GM21447 (cell line): ENCODE measurements at regions not wholly inside any gene's neighbourhood (a gene's known extent, or its start where the extent isn't known, plus 50 kb on each side); places are given as distances from the start of the nearest gene placed in this dataset.
A peak's percentile ranks its signal among the peaks of the same experiment; 100 is the strongest.

Experiments
- ATAC-seq: cut with Tn5 transposase; IDR thresholded peaks from one replicate; pipeline ENCODE4 v1.9.1; 2021; ENCODE audit not compliant: unreplicated experiment

DNA sequence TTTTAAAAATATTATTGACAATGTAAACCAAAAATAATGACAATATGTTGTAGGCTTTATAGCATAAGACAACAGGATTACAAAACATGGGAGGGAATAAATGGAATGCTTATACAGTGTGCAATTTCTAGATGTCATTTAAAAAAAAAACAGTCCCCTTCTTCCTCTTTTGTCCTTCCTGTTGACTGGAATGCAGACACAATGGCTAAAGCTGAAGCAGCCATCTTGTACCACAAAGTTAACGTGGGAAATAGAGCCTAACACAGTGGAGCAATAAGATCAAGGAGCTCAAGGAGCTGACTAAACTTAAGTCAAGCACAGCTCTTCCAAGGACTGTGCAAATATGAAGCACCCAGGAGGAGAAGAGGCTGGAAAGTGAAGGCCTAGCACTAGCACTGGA, 208.1 kb downstream of the ARHGAP12 start:
- ATAC-seq, result no peak

DNA sequence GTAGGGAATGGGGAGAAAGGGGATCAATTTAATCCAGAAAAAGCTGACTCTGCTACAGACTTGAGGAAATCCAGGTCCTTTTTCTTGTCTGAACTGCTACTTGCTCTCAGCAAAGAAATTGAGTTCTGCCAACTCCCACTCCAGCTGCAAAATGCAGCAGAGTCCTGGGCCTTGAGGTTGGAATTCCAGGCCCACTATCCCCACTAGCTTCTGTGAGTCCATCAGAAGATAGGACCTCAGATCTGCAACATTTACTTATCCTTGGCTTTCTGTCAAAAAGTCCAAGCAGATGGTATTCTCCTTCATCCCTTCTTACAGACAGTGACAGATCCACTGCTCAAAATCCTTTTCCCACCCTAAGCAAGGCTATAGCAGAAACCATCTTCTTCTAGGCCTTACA, 219.2 kb downstream of the ARHGAP12 start:
- ATAC-seq, result no peak

DNA sequence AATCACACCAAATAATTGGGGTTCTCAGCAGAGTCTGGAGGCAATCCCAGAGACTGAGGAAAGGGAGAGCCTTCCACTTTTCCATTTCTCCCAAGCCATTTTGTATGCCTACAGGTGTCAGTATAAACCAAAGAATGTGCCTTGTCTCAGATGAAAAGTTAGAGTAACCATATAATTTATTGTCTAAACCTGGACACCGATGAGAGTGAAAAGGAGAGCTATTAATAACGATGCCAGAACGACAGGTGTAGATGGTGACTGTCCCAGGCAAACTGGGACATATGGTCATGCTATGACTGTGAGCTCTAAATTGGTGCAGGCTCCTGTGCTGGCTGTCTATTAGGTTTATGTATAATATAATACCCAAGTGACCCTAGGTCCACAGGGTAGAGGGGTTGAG, 219.6 kb downstream of the ARHGAP12 start:
- no peak for ATAC-seq

DNA sequence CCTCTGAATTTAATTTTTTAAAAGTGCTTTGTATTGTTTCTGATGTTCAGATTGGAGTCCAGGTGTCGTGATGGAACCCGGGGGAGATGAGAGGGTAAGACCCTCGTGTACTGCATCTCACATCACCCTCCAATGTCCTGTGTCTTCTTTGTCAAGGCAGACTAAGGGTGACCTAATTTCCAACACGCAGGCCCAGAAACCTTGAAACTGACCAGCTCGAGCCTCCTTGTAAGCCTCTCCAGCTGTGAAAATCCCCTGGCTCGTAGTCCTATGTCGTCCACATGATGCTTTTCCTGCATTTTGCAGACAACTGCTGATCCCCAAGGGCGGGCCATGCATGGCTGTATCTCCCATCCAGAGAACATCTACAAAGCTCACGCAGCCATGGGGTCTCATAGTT, 220.2 kb downstream of the ARHGAP12 start:
- ATAC-seq, result no peak

DNA sequence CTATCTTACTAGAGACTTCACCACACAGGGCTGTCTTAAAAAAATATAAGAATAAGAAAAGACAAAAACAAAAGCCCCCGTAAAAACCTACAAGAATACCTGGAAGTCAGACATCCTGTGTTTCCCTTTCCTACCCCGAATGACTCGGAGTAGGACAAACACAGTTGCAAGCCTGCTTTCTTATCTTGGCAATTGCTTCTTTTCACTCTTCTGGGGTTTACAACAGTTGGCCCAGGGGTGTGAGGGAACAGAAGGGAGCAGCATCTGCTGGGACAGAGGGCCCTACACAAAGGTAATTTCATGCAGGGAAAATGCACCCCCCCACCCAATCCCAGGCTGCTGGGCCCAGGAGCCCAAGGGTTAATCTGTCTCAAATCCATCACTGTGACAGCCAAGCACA, 220.6 kb downstream of the ARHGAP12 start:
- ATAC-seq, result peak; percentile 5

DNA sequence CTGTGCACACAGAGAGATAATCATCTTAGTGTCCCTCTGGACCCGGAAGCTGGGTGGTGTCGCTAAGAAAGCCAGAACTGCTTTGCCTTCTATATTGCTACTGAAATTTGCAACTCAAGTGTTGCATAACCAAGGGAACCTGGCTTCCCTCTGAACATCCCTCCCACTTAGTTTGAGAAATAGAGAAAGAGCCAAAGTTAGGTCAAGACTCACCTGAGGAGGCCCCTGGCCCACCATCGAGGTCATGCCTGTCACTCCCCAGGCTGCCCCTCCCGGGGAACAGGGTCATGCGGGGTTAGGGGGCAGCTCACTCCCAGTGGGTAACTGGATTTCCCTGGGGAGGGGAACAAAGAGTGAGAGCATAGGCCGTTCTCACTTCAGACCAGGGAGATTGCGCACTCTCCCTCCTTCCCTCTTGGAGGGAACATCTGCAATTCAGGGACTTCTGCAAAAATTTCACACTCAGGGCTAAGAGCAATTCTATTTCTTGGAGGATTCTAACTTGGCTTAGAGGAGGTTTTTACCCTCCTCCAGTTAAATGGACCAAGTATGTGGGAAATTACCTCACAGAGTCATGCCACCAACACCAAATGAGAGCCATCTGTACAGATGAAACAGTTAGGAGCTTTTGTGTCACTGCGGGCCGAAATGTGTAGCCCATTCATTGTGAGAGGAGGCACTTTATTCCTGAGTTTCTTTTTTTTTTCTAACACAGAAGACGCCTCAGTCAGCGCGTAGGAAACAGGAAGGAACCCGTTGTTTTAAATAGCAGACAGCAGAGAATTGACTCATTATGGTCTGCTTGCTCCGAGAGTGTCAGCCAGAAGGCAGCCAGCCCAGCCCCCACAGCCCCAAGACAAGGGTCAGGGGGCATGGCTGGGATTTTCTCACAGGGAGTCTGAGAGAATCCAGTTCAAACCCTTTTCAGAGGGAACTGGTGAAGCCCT, 221.3 kb downstream of the ARHGAP12 start:
- peak; percentile 89 for ATAC-seq

DNA sequence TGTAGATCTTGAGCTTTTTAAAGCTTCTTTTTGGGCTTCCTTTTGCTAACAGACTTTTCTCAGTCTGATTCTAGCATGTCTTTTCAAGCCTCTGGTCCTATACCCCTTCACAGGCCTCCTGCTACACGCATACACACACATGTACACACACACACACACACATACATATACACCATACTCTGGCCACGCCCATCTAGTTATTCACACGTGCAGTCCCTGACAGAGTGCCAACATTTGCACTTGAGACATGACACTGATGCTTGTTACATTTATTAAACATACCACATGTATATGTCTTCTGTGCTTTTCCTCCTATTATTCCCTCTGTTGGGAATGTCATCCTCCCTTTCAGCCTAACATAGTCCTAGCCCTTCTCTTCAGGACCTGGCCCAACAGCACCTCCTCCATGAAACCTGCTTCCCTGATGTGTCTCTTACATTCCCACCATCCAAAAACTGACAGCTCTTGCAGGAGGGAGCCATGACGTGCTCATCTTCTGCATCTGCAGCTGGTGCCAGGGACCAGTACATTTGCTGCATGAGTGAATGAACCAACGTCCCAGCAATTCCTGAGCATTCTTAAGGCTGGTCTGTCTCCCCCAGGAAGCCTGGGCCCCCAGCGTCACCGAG, 222.1 kb downstream of the ARHGAP12 start:
- ATAC-seq, result no peak

DNA sequence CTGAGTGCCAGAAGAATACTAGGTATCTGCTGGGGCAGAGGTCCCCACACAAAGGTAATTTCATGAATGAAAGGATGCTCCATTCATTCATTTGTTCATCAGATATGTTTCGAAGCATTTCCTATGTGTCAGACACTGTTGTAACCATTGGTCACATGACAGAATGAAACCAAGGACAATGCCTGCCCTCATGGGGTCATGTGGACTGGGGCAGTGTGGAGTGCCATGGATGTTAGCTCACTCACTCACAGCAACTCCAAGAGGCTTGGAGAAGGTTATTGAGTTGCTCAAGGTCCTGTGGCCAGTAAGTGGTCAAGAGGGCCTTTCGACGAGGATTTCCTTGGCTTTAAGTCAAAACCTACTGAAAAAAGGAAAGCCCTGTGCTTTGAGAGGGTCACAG, 223.5 kb downstream of the ARHGAP12 start:
- no peak for ATAC-seq

DNA sequence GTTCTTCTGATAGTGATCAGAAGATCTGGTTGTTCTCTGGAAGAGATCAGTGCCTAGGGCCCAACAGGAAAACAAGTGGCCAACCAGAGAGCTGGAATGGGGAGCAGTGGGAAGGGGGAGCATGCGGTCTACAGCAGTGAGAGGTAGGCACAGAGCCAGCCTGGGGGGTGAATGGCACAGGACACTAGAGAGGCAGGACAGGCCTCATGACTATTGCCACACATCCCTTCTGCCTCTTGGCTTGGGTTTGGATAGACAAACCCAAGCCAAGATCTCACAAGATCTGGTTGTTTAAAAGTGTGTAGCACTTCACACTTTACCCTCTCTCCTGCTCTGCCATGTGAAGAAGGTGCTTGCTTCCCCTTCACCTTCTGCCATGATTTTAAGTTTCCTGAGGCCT, 224.4 kb downstream of the ARHGAP12 start:
- no peak for ATAC-seq

DNA sequence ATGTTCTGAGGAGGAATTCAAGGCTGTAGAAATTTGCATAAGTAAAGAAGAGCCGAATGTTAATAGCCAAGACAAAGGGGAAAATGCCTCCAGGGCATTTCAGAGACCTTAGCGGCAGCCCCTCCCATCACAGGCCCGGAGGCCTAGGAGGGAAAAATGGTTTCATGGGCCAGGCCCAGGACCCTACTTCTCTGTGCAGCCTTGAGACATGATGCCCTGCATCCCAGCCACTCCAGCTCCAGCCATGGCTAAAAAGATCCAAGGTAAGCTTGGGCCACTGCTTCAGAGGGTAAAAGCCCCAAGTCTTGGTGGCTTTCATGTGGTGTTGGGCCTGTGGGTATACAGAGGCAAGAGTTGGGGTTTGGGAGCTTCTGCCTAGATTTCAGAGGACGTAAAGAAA, 225.7 kb downstream of the ARHGAP12 start:
- no peak for ATAC-seq

DNA sequence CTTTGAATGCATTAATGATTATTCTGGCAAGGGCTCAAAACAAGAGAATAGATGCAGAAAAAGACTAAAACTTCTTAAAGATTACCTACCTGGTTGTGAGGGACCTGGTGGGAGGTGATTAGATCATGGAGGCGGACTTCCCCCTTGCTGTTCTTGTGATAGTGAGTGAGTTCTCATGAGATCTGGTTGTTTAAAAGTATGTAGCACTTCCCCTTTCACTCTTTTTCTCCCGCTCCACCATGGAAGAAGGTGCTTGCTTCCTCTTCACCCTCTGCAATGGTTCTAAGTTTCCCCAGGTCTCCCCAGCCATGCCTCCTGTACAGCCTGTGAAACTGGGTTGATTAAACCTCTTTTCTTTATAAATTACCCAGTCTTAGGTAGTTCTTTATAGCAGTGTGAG, 226.6 kb downstream of the ARHGAP12 start:
- ATAC-seq, result no peak

DNA sequence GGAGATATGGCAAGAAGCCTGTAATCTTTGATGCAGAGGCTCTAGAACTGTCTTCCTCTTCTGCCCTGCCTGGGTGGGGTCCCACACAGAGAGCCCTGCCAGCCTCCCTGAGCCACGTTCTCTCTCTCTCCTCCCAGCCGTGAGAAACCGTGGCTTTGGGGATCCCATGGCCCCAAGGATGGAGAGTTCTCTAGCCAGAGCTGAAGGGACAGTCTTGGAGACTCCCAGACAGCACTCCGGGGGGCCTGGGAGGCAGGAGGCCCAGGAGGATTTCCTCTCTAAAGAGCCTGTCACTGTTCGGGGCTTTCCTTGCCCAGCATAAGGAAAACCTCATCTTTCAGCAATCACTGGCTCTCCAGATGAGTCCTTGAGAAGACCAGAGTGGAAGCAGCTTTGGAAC, 227.1 kb downstream of the ARHGAP12 start:
- ATAC-seq, result no peak

DNA sequence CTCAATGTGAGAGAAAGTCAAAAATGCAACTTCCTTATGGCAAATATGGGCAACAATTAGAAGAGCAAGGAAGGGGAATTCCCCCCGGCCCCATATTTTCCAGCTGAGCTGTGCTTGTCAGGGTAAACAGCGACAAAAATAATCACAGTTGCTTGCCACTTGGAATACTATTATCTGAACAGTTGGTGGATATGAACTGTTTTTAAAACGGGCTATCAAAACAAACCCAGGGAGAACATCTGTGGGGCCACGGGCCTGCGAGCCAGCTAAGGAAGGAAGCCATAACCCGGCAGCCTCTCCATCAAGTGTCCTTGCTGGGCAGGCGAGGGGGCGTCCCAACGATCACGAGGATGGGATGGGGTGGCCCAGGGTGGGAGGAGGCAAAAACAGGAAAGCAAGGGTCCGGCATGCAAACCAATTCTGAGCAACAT, 228.4 kb downstream of the ARHGAP12 start:
- ATAC-seq, result no peak

DNA sequence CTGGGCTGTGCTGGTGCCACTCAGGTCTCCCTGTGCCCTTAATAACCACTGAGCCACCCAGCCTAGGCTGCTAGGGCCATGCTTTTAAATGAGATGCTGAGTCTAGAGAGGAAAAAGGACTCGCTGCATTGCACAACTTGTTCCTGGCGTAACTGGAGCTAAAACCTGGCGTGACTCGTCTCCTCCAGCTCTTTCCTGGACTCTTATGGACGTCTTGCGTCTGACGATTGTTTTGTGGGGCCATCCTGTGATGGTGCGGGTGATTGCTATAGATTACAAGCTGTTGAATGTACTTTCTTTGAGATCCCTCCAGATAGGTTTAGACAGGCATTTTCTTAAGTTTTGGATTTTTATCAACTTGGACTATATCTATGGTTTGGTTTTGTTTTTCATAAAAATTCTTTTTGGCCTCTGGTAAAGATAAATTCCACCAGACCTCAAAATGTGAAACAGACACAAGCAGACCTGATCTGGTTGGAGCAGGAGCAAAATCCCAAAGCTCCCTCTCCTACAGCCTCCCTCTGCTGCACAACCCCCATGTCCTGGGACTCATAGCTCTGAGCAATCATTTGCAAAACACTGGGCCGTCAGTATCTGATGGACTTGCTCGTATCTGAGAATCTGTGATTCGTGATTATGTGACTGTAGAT, 230.3 kb downstream of the ARHGAP12 start:
- ATAC-seq, result no peak

DNA sequence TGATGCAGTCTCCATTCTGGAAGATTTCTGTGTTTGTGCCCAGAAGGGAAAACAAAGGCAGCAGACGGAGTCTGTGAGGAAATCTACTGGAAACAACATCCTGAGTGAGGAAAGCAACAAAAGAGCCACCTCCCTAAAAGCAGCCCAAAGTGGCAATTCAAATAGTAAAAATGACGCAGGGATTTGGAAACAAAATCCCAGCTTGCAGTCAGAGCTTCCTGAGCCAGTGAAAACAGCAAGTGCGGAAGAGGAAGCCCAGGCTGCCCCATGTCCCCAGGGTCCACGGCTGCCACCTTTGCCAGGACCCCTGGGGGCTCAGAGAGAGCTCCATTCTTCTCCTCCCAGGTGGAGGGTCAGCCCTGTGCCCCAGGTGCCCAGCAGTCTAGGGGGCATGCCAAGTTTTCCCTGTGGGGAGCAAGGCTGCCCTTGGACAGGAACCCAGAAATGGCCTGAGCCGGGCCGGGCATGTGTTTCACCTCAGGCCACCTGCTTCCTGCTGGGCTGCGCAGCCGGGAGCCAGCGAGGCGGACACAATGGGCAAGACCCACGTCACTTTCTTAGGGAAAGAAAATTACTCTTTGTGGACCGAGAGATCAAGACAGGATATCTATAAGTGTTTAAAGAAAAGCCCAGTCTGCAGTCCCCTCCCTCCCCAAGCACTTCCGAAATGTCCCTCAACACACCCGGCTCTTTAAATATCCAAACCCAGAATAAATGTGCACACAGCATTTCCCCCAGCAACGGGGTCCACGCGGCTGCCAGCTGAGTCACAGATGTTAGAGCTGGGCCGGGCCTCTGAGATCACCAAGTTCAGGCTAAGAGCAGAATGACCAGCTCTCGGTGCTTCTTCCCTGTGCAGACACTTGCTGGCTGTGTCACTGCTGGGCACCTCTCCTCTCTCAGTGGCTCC, 231.1 kb downstream of the ARHGAP12 start:
- ATAC-seq, result no peak

DNA sequence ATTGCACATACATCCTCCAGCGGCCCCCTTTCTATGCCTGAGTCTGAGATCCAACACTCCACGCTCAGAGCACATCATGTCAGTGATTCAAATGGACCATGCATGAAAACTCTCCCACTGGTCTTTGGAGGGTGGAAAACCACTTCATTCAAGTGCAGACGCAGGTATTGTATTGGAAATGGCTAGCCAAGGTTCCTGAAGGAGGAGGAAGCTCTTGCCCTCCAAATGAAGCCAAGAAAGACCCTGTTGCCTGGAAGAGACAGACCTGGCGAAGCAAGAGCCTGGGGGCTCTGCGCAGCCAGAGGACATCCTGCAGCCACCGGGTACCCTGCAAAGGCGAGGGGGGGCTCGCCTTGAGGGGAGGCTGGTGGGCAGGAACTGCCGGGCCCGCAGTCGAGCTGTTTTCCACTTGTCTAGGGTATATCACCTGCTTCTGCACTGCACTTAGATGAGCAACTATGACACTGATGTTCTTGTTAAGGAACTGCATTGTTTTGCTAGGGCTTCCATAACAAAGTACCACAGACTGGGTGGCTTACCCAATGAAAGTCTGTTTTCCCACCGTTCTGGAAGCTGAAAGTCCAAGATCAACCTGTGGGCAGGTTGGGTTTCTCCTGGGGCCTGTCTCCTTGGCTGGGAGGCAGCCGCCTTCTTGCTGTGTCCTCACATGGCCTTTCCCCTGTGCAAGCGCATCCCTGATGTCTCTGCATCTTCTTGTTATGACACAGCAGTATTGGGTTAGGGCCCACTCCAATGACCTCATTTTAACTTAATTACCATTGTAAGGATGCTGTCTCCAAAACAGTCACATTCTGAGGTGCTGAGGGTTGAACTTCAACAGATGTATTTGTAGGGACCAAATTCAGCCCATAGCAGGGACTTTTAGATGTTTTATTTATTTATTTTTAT, 233.4 kb downstream of the ARHGAP12 start:
- ATAC-seq, result no peak

DNA sequence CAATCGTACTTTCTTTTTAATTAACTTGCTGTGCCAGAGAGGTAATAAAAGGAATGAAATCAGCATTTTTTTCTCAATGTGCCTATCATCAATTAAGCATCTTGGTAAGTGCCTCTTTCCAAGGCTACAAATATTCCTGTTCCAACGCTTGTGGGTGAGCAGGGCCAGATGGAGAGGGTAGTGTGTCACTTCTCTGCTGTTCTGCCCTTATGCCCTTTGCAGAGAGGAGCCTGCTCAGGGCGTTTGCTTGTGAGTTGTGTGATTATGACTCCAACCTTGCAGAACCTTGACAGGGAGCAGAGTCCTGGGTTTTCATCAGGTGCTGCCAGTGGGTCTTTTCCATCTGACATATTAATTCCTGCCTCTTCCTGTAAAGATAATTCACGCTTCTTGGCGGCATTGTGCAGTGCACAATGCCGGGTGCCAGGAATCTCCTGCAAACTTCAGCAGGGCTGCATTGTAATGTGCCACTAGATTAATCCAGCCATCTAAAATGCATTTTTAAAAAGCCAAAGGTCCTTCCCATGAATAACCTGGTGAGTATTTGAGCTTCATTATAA, 234.4 kb downstream of the ARHGAP12 start:
- ATAC-seq, result no peak

DNA sequence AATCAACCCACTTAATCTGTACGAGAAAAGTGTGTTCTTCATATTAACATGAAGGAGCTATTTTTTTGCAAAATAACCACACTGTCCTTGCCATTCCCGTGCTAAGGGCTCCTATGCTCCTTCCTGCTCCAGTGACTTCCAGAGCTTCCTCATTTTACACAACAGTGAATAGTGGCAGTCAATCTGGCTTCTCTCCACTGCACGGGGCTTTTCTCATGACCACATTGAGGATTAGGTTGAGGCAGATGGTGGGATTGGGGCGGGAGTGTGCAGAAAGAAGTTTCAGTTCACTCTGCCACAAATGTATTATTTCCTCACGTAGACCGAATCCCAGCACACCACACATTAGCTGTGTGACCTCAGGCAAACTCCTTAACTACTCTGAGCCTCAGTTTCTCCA, 235.1 kb downstream of the ARHGAP12 start:
- no peak for ATAC-seq

DNA sequence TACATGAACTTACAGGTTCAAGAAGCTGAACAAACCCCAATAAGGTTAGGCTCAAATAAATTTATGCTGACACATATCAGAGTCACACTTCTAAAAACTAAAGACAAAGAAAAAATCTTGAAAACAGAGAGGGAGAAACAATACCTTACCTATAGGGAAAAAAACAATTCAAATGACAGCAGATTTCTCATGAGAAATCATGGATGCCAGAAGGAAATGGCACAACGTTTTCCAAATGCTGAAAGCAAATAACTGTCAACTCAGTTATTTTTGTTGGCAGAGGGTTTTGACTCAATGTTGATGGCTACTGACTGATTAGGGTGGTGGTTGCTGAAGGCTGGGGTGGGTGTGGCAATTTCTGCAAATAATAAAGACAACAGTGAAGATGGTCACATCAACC, 239.4 kb downstream of the ARHGAP12 start:
- no peak for ATAC-seq
